ENCODE measurements at regions not wholly inside any gene's neighbourhood (a gene's known extent, or its start where the extent isn't known, plus 50 kb on each side); places are given as distances from the start of the nearest gene placed in this dataset.

GRCh38 chr3:112741983-112742382 is 101.0 kb upstream of the CCDC80 start:
- no peak for TF ChIP-seq CTCF (conservative IDR thresholded peaks at IDR 0.05; ENCODE audit: low read depth, low read length)
- Histone ChIP-seq H2AFZ (ENCODE audit: low read depth) (no peak overlapping the region), H3K9ac (no peak overlapping the region), H3K27ac (no peak overlapping the region), H4K20me1 (ENCODE audit: insufficient read depth) (no peaks in the 10 kb centered on the region), H3K36me3 (ENCODE audit: insufficient read depth) (no peaks in the 10 kb centered on the region), H3K4me1 (ENCODE audit: low read depth, poor library complexity, severe bottlenecking) (peaks cover 14% of the 10 kb centered on the region), H3K79me2 (ENCODE audit: insufficient read depth, low read depth) (no peaks in the 10 kb centered on the region), H3K4me2 (no peak overlapping the region), H3K4me3 (IDR thresholded peaks at IDR 0.05; ENCODE audit: insufficient read depth, low read depth, low read length) (no peak overlapping the region), H3K27me3 (ENCODE audit: insufficient read depth, low read depth) (no peaks in the 10 kb centered on the region)

- Histone ChIP-seq H3K4me3 (IDR thresholded peaks at IDR 0.05; ENCODE audit: insufficient read depth, low read depth, low read length) (no peak overlapping the region), H3K4me2 (no peak overlapping the region), H3K27me3 (ENCODE audit: insufficient read depth, low read depth) (no peaks in the 10 kb centered on the region), H4K20me1 (ENCODE audit: insufficient read depth) (no peaks in the 10 kb centered on the region), H3K36me3 (ENCODE audit: insufficient read depth) (no peaks in the 10 kb centered on the region), H3K9ac (no peak overlapping the region), H3K27ac (no peak overlapping the region), H3K79me2 (ENCODE audit: insufficient read depth, low read depth) (no peaks in the 10 kb centered on the region), H2AFZ (ENCODE audit: low read depth) (no peak overlapping the region), H3K4me1 (ENCODE audit: low read depth, poor library complexity, severe bottlenecking) (peaks cover 14% of the 10 kb centered on the region)
- TF ChIP-seq CTCF (conservative IDR thresholded peaks at IDR 0.05; ENCODE audit: low read depth, low read length) = no peak
These were observed 99.9 kb upstream of the CCDC80 start for GRCh38 chr3:112740835-112741234.

- no peaks in the 10 kb centered on the region for H4K20me1 ChIP-seq (ENCODE audit: insufficient read depth)
- H3K4me2 ChIP-seq = no peak overlapping the region
- no peak for TF ChIP-seq CTCF (conservative IDR thresholded peaks at IDR 0.05; ENCODE audit: low read depth, low read length)
- no peak overlapping the region for H3K9ac ChIP-seq
- H3K79me2 ChIP-seq (ENCODE audit: insufficient read depth, low read depth) = no peaks in the 10 kb centered on the region
- no peak overlapping the region for H3K27ac ChIP-seq
- no peak overlapping the region for H3K4me3 ChIP-seq (IDR thresholded peaks at IDR 0.05; ENCODE audit: insufficient read depth, low read depth, low read length)
- no peaks in the 10 kb centered on the region for H3K27me3 ChIP-seq (ENCODE audit: insufficient read depth, low read depth)
- H3K36me3 ChIP-seq (ENCODE audit: insufficient read depth) = no peaks in the 10 kb centered on the region
- H3K4me1 ChIP-seq (ENCODE audit: low read depth, poor library complexity, severe bottlenecking) = peaks cover 4% of the 10 kb centered on the region
- no peak overlapping the region for H2AFZ ChIP-seq (ENCODE audit: low read depth)
These were observed 98.5 kb upstream of the CCDC80 start for GRCh38 chr3:112739252-112739965.

- TF ChIP-seq CTCF (conservative IDR thresholded peaks at IDR 0.05; ENCODE audit: low read depth, low read length) = no peak
- no peak overlapping the region for H2AFZ ChIP-seq (ENCODE audit: low read depth)
- no peak overlapping the region for H3K27ac ChIP-seq
- H3K9ac ChIP-seq = no peak overlapping the region
- no peak overlapping the region for H3K4me3 ChIP-seq (IDR thresholded peaks at IDR 0.05; ENCODE audit: insufficient read depth, low read depth, low read length)
- no peaks in the 10 kb centered on the region for H3K4me1 ChIP-seq (ENCODE audit: low read depth, poor library complexity, severe bottlenecking)
- H3K36me3 ChIP-seq (ENCODE audit: insufficient read depth) = no peaks in the 10 kb centered on the region
- no peaks in the 10 kb centered on the region for H4K20me1 ChIP-seq (ENCODE audit: insufficient read depth)
- no peak overlapping the region for H3K4me2 ChIP-seq
- no peaks in the 10 kb centered on the region for H3K79me2 ChIP-seq (ENCODE audit: insufficient read depth, low read depth)
- no peaks in the 10 kb centered on the region for H3K27me3 ChIP-seq (ENCODE audit: insufficient read depth, low read depth)
These were observed 97.4 kb upstream of the CCDC80 start for GRCh38 chr3:112738366-112738765.

All from KMS-11 (cell line).